GM10847 (cell line): ENCODE measurements at regions not wholly inside any gene's neighbourhood (a gene's known extent, or its start where the extent isn't known, plus 50 kb on each side); places are given as distances from the start of the nearest gene placed in this dataset.

Experiments
- POLR2A ChIP-seq: IDR thresholded peaks from 2 replicates; pipeline ENCODE4 v1.6.1; 2011; ENCODE audit not compliant: insufficient read length; ENCODE audit errors: extremely low read depth

DNA sequence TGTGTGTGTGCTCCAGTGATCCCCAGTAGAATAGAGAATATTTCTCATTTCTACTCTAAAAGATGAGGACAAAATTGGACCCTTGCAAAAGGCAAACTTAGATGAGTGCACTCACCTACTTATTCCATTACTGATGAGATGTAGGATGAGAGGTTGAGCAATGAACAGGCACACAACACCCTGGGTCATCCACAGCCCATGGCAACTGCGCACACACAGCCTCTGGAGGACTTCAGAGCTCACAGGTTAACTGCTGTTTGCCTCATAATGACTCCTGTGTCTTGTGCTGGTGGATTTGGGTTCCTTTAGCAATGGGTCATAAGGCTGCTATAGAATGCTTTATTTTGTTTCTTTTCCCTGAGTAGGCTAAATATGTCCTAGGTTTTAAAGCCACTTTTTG lies 103.6 kb upstream of the TNFAIP3 start:
- TF ChIP-seq POLR2A, result no peak

DNA sequence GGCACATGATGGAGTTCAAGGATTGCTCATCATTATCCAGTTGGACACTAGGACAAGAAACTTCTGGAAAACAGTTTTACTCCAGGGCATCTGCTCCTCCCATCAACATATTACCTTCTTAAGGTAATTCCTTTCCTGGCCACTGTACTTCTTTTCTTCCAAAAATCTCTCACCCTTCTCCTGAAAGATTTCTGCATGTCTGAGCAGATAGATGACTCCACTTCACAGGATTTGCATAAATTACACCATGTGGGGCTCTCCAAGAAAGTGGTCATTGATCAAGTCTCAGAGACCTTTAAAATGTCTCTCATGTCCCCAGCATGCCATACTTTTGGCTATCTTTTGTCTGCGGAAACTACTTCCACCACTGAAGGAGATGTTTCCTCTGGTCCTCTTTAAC lies 103.2 kb upstream of the TNFAIP3 start:
- no peak for TF ChIP-seq POLR2A

DNA sequence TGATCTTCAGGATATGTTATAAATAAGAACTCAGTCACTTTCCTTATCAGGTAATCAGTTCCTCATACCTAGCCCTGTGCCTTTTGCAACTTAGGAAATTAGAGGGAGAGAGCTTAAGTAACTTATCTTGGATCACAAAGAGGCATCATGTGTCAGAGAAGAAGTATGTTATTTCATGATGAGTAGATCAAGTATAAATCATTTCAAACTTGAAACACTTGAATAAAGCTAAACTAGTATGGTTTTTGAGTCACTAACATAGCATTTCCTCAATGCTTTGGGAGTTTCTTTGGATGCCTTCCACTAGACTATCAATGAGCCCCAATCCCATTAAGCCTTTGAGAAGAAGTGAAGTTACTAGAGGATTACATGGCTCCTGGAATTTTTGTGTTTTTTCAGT lies 102.6 kb upstream of the TNFAIP3 start:
- no peak for TF ChIP-seq POLR2A

DNA sequence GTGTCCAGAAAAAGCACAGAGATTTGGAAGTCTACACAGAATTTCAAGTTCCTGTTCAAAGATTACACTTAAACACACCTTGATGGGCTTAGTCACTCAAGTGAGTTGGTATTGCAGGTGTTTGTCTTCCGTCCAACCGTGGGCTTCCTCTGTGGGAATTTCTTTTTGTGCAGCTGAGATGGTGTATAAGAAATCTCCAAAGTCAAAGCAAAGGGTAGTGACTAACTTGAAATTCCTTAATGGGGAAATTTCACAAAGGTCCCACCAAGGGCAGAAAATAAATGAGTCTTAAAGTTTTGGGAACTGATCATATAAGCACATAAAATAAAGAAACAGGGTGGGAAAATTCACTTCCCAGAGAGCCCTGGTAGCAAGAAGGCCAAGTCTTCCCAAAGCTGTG lies 102.0 kb upstream of the TNFAIP3 start:
- TF ChIP-seq POLR2A, result no peak

DNA sequence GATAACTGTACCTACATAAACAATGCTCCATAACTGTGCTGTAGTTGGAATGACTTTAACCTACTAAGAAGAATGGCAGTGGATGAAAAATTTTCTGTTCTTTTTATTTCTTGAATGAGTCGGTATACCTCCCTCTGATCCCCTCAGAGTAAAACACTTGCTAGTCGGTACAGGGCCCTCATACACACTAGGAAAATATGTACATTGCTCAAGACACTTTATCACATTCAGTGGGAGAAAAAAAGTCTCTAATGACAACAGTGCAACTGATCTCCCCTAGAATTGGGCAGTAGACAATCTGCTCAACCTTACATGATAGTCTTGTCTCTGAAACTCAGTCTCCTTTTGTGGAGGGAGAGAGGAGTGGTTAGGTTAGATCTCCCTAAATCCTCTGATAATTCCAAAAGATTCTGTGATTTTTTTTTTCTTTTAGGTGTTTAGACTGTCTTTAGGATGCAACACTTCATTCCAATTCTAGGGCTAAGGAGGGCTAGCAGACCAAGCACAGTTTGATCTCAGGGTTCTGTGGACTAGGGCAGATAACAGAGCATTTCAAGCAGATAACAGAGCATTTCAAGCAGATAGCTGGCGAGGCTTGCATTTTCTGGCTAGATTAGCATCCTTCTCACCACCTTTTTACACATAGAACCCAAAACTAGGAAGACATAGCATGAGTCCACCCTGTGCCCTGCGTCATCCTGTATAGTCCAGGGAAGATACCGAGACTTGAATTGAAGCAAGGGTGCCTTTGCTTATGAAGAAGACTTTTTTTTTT lies 100.3 kb upstream of the TNFAIP3 start:
- TF ChIP-seq POLR2A, result no peak

DNA sequence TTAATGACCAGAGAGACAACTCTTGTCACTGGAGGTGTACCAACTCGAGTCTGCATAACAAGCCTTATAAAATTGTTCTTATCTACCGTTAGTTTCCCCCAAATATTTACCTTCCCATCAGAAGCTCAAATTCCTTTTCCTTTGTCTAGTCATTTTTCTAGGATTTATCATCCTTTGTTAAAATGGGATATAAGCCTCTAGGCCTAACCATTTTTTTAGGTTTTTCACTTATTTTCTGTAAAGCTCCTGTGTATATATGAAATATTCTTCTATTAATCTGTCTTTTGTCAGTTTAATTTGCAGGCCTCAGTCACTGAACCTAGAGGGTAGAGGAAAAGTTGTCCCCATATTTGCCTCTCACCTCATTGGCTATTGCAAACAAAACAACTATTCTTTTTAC lies 99.6 kb upstream of the TNFAIP3 start:
- no peak for TF ChIP-seq POLR2A

DNA sequence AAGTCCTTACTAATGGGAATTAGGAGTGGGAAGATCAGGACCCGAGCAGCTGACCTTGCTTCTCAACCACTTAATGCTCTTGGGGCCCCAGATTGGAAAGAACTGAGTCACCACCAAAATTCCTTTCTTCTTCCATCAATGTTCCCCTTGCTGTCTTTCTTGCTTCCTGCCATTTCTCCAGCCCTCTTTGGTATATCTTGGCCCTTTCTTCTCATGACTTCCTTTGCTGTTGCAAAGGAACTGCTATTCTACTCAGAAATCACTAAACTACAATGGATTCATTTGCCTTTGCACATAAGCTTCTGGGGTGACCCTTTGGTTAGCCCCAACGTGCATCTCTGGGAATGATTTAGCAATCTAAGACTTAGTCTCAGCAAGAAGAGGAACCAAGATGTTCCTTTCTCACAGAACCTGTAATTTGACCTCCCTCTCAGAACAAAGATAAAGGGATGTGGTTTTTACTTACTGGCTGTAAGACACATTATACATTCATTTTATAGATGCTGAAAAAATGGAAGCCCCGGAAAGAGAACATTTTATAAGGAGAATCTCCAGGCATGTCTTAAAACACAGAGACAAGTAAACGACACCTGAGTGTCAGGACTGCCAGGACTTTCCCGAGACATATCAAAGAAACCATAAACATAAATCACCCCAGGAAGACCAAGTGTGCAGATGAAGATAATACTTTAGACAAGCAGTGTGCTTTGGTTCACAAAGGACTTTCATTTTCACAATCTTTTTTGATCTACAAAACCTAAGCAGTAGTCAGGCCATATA lies 99.0 kb upstream of the TNFAIP3 start:
- no peak for TF ChIP-seq POLR2A

DNA sequence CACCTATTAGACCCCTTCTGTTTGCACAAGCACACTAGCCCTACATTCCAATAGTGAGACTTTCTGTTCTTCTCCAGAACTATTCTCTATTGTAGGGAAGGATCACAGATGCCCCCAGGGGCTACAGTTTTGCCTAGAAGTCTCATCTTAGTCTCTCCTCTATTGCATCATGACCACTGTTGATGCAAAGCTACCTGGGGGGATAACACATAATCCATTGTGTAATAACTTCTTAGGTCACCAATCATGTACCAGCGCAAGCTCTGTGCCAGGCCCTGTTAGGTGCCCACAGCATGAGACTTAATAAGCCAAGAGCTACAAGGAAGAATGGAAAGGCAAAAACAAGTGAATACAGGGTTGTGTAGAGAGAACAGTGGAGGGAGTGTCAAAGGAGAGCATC lies 98.1 kb upstream of the TNFAIP3 start:
- no peak for TF ChIP-seq POLR2A

DNA sequence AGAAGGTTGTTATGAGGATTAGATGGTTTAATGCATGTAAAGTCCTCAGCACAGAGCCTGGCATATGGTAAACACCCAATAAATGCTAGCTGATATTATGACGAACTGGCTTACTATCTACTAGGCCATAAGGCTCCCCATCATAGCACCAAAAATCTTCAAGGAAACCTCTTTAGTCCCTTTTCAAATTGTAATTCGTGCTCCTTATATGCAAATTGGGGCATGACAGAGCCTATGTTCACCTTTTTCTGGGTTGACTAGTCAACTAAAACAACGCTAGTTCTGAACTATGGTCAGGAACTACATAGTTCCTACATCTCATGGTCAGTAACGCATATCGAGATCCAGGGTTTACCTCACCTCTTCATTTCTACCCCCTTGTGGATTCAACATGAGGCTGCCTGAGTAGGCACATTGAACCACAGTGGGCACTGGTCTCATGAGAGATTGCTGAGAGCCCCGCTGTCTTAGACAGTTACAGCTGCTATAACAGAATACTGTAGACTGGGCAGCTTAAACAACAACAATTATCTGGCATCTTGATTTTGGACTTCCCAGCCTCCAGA lies 97.2 kb upstream of the TNFAIP3 start:
- no peak for TF ChIP-seq POLR2A

DNA sequence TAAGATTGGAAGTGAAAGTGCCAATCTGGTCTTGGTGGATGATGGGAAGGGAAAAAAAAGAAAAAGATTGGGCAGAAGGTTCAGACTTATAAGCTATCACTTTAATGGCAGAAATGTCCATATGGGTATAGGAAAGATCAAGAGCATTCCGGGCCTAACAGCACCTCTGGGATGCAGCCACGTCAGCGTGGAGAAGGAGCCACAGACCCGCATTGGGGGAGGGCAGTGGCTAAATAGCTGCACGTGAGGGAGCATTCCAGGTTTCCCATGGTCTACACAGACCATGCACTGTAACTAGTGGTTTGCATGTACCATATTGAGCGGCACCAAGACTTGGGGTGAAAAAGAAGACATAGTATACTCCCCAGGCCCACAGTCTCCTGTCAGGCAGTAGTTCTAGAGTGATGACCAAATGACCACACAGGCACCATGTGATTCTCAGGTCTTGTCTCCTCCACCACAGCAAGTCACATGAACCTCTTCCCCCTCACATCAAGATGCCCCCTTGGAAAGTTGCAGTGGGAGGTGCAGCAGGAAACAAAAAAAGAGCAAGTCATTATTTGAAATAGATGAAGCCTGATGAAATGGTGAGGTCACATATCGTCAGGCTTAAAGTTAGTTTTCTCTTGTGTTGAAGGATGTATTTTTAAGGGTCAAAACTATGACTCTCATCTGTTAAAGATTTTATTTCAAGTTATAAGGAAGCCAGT lies 94.4 kb upstream of the TNFAIP3 start:
- TF ChIP-seq POLR2A, result no peak

DNA sequence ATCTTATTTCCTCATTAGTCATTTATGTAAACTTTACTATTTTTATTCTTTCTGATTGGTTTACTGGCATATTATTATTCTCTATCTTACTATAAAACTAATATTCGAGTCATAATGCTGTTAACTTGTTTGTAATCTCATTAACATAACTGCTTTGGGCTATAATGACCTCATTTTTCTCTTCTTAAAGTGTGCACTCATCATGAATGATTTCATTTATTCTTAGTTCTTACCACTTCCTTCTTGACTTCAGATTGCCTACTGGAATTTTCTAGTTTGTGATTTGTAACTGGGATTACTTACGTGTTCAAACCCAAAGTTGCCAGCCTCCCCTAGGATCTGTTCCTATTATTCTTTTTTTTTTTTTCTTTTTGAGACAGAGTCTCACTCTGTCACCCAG lies 91.8 kb upstream of the TNFAIP3 start:
- TF ChIP-seq POLR2A, result no peak

DNA sequence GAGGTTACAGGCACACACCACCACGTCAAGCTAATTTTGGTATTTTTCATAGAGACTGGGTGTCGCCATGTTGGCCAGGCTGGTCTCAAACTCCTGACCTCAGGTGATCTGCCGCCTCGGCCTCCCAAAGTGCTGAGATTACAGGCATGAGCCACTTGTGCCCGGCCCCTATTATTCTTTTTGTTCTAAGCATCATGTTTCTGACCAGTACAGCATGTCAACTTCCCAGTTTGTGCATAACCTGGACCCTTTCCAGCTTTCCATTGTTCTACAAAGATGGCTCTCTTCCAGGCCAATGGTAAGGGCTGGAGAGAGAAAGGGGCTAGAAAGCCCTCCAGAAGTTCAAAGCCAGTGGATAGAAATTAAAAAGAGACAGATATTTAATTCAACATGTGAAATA lies 91.3 kb upstream of the TNFAIP3 start:
- no peak for TF ChIP-seq POLR2A

DNA sequence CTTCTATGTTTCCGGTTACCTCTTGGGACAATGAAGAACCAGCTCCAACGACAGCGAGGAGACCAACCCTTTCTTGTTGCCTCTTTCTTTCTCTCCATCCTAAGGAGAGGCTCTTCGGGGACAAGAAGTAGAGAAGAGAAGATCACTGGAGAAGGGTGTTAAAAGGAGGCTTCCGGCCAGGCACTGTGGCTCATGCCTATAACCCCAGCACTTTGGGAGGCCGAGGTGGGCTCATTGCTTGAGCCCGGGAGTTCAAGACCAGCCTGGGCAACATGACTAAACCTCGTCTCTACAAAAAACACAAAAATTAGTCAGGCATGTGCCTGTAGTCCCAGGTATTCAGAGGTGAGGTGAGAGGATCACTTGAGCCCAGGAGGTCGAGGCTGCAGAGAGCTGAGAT lies 90.8 kb upstream of the TNFAIP3 start:
- TF ChIP-seq POLR2A, result no peak

DNA sequence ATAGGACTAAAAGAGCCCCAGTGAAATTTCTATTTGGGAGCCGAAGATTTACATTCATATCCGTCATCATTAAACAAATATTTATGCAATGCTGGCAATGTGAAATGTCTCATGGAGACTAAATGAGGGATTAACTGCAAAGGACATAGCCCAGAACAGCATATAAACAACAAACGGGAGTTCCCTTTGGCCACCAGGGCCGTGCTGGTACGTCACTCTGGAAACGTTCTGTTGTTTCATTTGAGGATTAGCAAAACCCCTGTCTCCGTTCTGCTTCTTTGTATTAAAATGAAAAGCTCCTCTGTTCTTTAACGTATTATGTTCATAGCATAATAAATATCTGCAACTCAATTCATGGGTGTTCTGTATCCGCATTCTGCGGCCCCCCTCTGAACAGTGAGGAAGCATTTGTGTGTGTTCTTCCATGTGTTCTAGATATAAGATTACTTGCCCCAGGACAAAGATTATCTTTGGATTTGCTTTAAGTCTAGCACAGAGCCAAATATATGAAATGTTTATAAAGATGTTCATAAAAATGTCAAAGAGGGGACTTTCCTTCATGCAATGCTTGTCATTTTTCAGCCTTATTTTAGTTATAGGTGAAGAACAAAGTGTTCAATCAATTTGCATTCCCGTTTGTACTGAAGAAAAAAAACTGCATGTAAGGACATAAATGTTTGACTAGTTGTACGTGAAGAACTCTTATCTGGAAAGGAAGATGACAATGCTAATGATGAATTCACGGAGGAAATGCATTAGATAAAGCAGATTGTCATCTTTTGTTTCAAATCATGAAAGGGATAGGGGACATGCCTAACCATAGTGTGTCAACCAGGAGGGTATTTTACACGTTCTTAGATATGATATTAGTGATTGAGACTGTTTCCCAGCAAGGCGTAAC lies 90.0 kb upstream of the TNFAIP3 start:
- TF ChIP-seq POLR2A, result no peak

DNA sequence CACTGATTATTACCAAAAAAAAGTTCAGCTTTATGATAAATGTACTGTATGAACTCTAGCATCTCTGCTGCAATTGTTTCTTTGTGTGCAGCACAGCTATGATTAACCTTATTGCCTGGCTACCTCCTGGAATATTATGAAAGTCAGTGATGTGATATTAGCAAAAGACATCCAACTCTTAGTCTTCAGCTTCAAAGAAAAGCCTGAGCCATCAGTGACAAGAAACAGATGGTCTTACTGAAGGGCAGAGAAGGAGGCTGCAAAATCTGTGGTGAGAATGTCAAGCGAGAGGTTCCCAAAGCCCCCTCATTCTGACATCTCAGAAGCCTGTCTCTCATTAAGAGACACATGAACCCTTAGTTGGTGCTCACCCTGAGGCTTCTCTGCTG lies 89.4 kb upstream of the TNFAIP3 start:
- no peak for TF ChIP-seq POLR2A
